K562 (cell line): ENCODE measurements at regions not wholly inside any gene's neighbourhood (a gene's known extent, or its start where the extent isn't known, plus 50 kb on each side); places are given as distances from the start of the nearest gene placed in this dataset.
"Not testable (repeated sequence)": the region's sequence is repeated elsewhere in the genome, so short reads cannot be mapped to it uniquely, and the experiment has no call there.

Experiments used
- ADNP ChIP-seq: fragments of 200-800 bp; sonication (Bioruptor generic); IDR thresholded peaks from 2 replicates; pipeline ENCODE4 v1.6.1; 2016; ENCODE audit warnings: missing genetic modification characterization, missing compliant biosample characterization
- BRCA1 ChIP-seq, 2 experiments: fragments of 450-650 bp in 1 of 2; sonication (generic) in 1 of 2; formaldehyde crosslinking in 1 of 2; IDR thresholded peaks; 2 replicates each; pipeline versions ENCODE4 v1.5.0 to v1.6.1; 2017 to 2020; ENCODE audit warnings: mild to moderate bottlenecking in 1 of 2, missing genetic modification reagents in 1 of 2
- CTCF ChIP-seq, 3 experiments: IDR thresholded peaks in 2 of 3; conservative IDR thresholded peaks in 1 of 3; 2 replicates each; pipeline ENCODE4 v1.5.1; 2011 to 2012; ENCODE audit warnings: low read length in 3 of 3, mild to moderate bottlenecking in 3 of 3, control low read depth in 2 of 3, improper control_type of control experiment in 1 of 3, inconsistent platforms in 1 of 3, low read depth in 1 of 3, mixed read lengths in 1 of 3, moderate library complexity in 1 of 3; ENCODE audit not compliant: insufficient read depth in 2 of 3
- EZH2 ChIP-seq: IDR thresholded peaks from 2 replicates; pipeline ENCODE4 v1.6.1; 2012; ENCODE audit warnings: low read depth, mild to moderate bottlenecking, inconsistent platforms, low read length, borderline replicate concordance
- RAD51 ChIP-seq: fragments of 450-650 bp; IDR thresholded peaks from 2 replicates; pipeline ENCODE4 v1.7.1; 2016; ENCODE audit warnings: low read depth, mild to moderate bottlenecking, borderline replicate concordance

- not testable (repeated sequence) for TF ChIP-seq BRCA1 (IDR thresholded peaks at IDR 0.05); BRCA1 (CRISPR knock-in tag; IDR thresholded peaks at IDR 0.05); EZH2; ADNP (tag); CTCF (IDR thresholded peaks at IDR 0.05 in 2 of 3, conservative IDR thresholded peaks at IDR 0.05 in 1 of 3; ENCODE audit: insufficient read depth in 2 of 3, low read depth in 1 of 3, low read length in 3 of 3); RAD51
Observed at GRCh38 chr5:177875013-177875899, 92.6 kb upstream of the FAM153A start.
